Right renal pelvis (tissue), 4 donors: ENCODE measurements at regions not wholly inside any gene's neighbourhood (a gene's known extent, or its start where the extent isn't known, plus 50 kb on each side); places are given as distances from the start of the nearest gene placed in this dataset.
A peak's percentile ranks its signal among the peaks of the same experiment; 100 is the strongest.

Source experiments
- DNase-seq, 4 donors: peaks; one replicate each; pipeline ENCODE4 v3.0.0-alpha.2; 2013; ENCODE audit warnings: low read depth in 4 of 4, low spot score in 3 of 4, missing footprints in 1 of 4

GRCh38 chr3:124230432-124230831 is 238.5 kb upstream of the ROPN1 start:
- no peak for DNase-seq

GRCh38 chr3:124230998-124231397 is 239.1 kb upstream of the ROPN1 start:
- DNase-seq = no peak

GRCh38 chr3:124234852-124235252 is 242.9 kb upstream of the ROPN1 start:
- DNase-seq = no peak

DNA sequence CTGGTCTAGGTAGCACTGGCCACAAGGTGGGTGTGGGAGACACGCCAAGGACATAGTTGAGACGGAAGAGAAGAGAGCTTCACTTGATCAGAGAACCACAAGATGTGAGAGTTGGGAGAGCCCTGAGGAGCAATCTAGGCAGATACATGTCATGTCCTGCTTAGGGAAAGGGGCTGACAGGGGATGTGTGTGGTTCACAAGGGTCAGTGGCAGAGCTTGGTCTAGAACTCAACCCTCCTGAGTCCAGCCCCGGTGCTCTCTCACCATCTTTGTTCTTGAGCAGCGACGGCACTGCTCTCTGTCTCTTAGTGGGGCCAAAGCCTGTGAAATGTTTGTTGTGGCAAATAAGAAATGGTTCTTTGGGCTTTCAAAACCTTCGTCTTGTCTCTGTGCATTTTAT is 243.5 kb upstream of the ROPN1 start:
- DNase-seq = no peak

- no peak for DNase-seq
Measured at GRCh38 chr3:124243177-124243859, 251.4 kb upstream of the ROPN1 start.

- DNase-seq = no peak
Measured at GRCh38 chr3:124246376-124246775, 254.5 kb upstream of the ROPN1 start.

GRCh38 chr3:124246949-124247348 is 255.0 kb upstream of the ROPN1 start:
- no peak for DNase-seq

DNA sequence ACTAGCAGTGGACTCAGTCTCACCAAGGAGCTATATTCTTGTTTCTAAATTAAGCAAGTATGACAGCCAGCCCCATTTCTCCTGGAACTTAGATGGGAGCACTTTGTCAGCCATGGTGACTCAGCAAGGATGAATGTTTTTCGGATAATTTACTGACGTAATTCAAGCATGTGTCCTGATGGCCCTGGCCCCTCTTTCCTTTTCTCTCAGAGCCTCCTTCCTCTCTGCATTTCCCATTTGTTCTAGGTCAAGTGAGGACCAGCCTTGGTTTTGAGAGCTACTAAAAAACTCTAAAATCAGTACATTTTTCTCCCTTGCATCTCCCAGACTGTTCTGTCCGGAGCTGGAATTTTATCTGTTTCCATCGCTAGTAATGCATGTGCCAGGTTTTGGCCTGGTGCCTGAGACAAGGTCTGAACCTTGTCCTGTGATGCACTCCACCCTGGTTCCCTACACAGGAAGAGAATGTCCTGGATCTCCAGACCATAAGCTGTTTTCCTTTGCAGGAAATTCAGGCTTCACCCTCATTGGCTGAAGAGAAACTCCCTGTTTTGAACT is 256.6 kb upstream of the ROPN1 start:
- no peak for DNase-seq

- DNase-seq = no peak
Measured at GRCh38 chr3:124249038-124249437, 257.1 kb upstream of the ROPN1 start.

DNA sequence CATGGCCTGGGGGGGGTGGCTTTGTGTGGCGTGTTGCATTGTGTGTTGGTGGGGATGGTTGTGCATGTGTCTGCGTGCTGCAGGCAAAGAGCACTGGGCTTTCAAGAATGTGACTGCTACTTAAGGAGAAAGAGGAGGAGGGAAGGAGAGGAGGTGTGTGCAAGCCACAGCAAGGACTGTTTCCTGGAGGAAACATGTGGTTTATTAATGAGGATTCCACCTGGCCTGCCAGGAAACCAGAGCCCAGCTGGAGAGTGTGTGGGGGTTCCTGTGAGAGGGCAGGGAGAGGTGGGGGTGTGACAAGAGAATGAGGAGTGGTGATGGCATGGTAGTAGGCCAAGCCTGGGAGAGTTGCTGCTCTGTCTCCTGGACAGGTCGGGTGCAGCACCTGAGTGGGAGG is 258.1 kb upstream of the ROPN1 start:
- no peak for DNase-seq

GRCh38 chr3:124256156-124256555 is 264.2 kb upstream of the ROPN1 start:
- no peak for DNase-seq

- no peak for DNase-seq
Measured at GRCh38 chr3:124256599-124256998, 264.7 kb upstream of the ROPN1 start.

DNA sequence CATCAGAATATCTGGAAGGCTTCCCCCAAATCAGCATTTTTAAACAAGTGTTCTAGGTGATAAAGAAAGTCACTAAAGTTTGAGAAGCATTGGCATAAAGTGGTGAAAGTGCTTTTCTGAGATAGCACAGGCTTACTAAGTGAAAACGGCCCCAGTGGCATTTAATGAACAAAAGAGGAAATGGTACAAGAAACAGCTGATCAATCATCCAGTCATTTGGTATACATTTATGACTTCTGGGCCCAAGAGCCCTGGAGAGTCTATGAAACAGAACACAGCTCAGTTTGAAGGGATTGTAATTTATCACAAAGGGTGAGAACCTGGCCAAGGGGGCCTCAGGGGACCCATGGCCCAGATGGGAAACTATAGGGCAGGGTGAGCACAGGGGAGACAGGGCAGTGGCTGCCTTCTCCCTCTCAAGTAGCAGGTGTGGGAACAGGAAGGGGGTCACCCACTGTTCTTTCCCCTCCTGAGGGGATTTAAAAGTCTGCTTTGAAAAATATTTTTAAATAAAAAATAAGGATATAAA is 265.5 kb upstream of the ROPN1 start:
- no peak for DNase-seq

DNA sequence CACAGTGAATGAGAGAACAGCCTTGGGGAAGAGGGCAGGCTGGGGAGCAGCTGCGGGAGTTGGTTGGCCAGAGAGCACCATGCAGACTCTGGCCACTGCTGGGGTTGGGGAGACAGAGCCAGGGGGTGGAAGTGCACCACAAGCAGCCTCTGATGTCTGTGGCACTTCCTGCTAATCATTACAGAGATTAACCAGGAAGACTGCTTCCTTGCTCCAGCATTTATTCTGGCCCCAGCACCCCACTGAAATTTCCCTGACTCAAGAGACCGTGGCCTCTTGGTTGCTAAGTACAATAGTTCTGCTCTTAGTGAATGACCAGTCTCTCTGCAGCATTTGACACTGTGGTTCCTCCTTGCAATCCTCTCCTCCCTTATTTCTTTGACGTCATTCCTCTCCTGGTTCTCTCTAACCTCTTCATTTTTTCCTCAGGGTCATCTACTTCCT is 266.2 kb upstream of the ROPN1 start:
- peak in 1 of 4 donors; percentile 47 for DNase-seq

DNA sequence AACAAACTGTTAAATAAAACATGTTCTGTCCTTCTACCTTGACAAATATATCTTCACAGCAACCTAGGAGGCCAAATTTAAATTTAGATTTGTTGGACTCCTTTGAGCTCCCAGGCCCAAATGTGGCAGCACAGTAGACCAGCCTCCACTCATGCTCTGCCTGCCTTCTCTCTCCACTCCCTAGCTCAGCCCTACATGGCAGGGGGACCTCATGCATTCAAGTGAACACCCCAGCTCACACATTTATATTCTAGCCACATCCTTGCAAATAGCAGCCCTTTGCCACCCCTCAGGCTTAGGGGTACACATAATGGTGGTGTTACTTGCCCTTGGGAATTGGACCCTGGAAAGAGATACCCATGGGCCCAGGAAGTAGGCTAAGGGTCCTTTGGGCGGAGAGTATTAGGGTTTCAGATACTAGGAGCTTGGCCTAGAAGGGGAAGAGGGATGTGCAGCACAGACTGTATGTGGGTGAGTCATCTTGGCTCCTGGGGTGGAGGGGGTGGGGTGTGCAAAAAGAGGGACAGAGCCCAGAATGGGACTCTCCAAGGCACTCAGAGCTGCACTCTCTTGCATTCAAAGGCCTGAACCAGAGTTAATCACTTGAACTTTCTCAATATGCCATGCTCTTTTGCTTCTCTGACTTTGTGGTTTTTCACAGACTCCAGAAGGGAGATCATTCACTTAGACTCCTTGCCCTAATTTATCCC is 268.4 kb upstream of the ROPN1 start:
- no peak for DNase-seq

- no peak for DNase-seq
Measured at GRCh38 chr3:124261306-124261705, 269.4 kb upstream of the ROPN1 start.

- DNase-seq = no peak
Measured at GRCh38 chr3:124263168-124263567, 271.2 kb upstream of the ROPN1 start.

- no peak for DNase-seq
Measured at GRCh38 chr3:124264346-124264745, 272.4 kb upstream of the ROPN1 start.

- DNase-seq = peak in 1 of 4 donors; percentile 48
Measured at GRCh38 chr3:124266487-124266886, 274.6 kb upstream of the ROPN1 start.

DNA sequence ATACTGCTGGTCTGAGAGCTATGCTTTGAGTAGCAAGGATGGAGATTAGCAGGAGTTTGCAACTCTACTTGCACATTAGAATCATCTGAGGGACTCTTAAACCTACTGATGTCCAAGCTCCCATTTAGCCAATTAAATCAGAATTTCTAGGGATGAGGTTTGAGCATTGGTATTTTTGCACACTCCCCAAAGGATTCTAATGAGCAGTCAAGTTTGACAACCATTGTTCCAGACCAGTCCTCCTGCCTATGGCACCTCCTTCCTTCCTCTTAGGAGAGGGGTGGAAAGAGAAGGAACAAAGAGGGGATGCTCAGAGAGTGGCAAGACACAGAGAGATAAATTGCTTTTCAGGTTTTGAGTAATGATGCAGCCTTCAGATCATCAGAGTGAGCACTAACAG is 275.5 kb upstream of the ROPN1 start:
- no peak for DNase-seq

- no peak for DNase-seq
Measured at GRCh38 chr3:124268355-124268754, 276.4 kb upstream of the ROPN1 start.

DNA sequence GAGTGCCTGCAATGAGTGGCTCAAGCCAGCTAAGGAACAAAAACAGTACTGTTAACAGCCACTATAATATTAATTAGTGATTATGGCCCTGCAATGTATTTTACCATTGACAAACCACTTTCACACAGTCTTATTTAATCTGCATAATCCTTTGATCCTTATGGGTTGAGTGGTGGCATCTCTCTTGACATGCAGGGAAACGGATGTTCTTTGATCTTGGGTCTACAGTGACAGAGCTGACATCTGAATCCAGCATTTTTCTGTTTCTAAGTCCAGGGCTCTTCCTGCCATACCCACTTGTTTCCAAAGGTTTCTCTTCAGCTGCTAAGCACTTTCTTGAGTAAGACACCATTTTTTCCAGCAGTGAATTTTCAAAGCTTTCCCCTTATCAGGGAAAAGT is 277.7 kb upstream of the ROPN1 start:
- DNase-seq = no peak
